Brain pericyte (primary cell): ENCODE measurements at regions not wholly inside any gene's neighbourhood (a gene's known extent, or its start where the extent isn't known, plus 50 kb on each side); places are given as distances from the start of the nearest gene placed in this dataset.

Source experiments
- DNase-seq: peaks from one replicate; pipeline ENCODE4 v3.0.0-alpha.2; 2012; ENCODE audit warnings: low read depth, low spot score

- no peak for DNase-seq
Observed at GRCh38 chr17:69884846-69885245, 190.2 kb upstream of the KCNJ16 start.

GRCh38 chr17:69898601-69899000, 176.4 kb upstream of the KCNJ16 start:
- no peak for DNase-seq

- no peak for DNase-seq
Observed at GRCh38 chr17:69900101-69900500, 174.9 kb upstream of the KCNJ16 start.

- DNase-seq = no peak
Observed at GRCh38 chr17:69900829-69901228, 174.2 kb upstream of the KCNJ16 start.

- DNase-seq = no peak
Observed at GRCh38 chr17:69906306-69906705, 168.7 kb upstream of the KCNJ16 start.

GRCh38 chr17:69907132-69907847, 167.7 kb upstream of the KCNJ16 start:
- DNase-seq = no peak

- no peak for DNase-seq
Observed at GRCh38 chr17:69908626-69909368, 166.2 kb upstream of the KCNJ16 start.

GRCh38 chr17:69909389-69909788, 165.6 kb upstream of the KCNJ16 start:
- no peak for DNase-seq

GRCh38 chr17:69912805-69913204, 162.2 kb upstream of the KCNJ16 start:
- no peak for DNase-seq

GRCh38 chr17:69913216-69913615, 161.8 kb upstream of the KCNJ16 start:
- DNase-seq = no peak

- DNase-seq = no peak
Observed at GRCh38 chr17:69913616-69914015, 161.4 kb upstream of the KCNJ16 start.

- DNase-seq = no peak
Observed at GRCh38 chr17:69914520-69914919, 160.5 kb upstream of the KCNJ16 start.

GRCh38 chr17:69916761-69917160, 158.3 kb upstream of the KCNJ16 start:
- no peak for DNase-seq

- DNase-seq = no peak
Observed at GRCh38 chr17:69918164-69918563, 156.9 kb upstream of the KCNJ16 start.

GRCh38 chr17:69919789-69920188, 155.2 kb upstream of the KCNJ16 start:
- DNase-seq = no peak

- DNase-seq = no peak
Observed at GRCh38 chr17:69921046-69921445, 154.0 kb upstream of the KCNJ16 start.

- no peak for DNase-seq
Observed at GRCh38 chr17:69928611-69929010, 146.4 kb upstream of the KCNJ16 start.

- DNase-seq = no peak
Observed at GRCh38 chr17:69936996-69937395, 138.0 kb upstream of the KCNJ16 start.

- no peak for DNase-seq
Observed at GRCh38 chr17:69943058-69943457, 132.0 kb upstream of the KCNJ16 start.

GRCh38 chr17:69944406-69944805, 130.6 kb upstream of the KCNJ16 start:
- no peak for DNase-seq

- DNase-seq = no peak
Observed at GRCh38 chr17:69945698-69946185, 129.3 kb upstream of the KCNJ16 start.

- peak; percentile 8 for DNase-seq
Observed at GRCh38 chr17:69947027-69947759, 127.8 kb upstream of the KCNJ16 start.
